A673 (cell line): ENCODE measurements at regions not wholly inside any gene's neighbourhood (a gene's known extent, or its start where the extent isn't known, plus 50 kb on each side); places are given as distances from the start of the nearest gene placed in this dataset.

Experiments used
- BruUV-seq: library from RNA; stranded (reverse); fragments of 400-500 nt; replicated peaks from 2 replicates; lab custom pipeline; 2021; lab: Mats Ljungman, UMichigan
- CTCF ChIA-PET: fragments of 300-600 bp; sonication (Branson Sonifier 250); formaldehyde crosslinking; loops from one replicate; lab custom pipeline; 2022; ENCODE audit warnings: antibody characterized with exemption; lab: Charles Lee
- POLR2A ChIA-PET: fragments of 300-600 bp; sonication (Branson Sonifier 250); formaldehyde crosslinking; loops from one replicate; lab custom pipeline; 2022; ENCODE audit warnings: antibody characterized with exemption; ENCODE audit not compliant: low non-redundant PET; lab: Charles Lee
- DNase-seq: peaks from one replicate; pipeline ENCODE4 v3.0.0-alpha.2; 2015; ENCODE audit warnings: low spot score
- H3K27ac ChIP-seq: fragments of 200-600 bp; sonication (generic); 2 replicates; pipeline ENCODE4 v1.5.1; 2016; ENCODE audit warnings: mixed run types, low read depth, mild to moderate bottlenecking, mixed read lengths, antibody characterized with exemption, low read length; ENCODE audit not compliant: poor library complexity, severe bottlenecking
- H3K27me3 ChIP-seq: fragments of 200-600 bp; sonication (generic); replicated peaks from 2 replicates; pipeline ENCODE4 v1.6.1; 2017; ENCODE audit warnings: mixed run types, low read depth, mild to moderate bottlenecking, mixed read lengths, antibody characterized with exemption, low read length; ENCODE audit not compliant: insufficient read depth, poor library complexity
- H3K36me3 ChIP-seq: fragments of 200-600 bp; sonication (generic); 2 replicates; pipeline ENCODE4 v1.6.1; 2016; ENCODE audit warnings: mixed run types, mild to moderate bottlenecking, mixed read lengths, antibody characterized with exemption, low read length; ENCODE audit not compliant: insufficient read depth, poor library complexity, severe bottlenecking
- H3K4me1 ChIP-seq: fragments of 200-600 bp; sonication (generic); 2 replicates; pipeline ENCODE4 v1.6.1; 2017; ENCODE audit warnings: mixed run types, mild to moderate bottlenecking, mixed read lengths, antibody characterized with exemption, low read length; ENCODE audit not compliant: insufficient read depth, poor library complexity, severe bottlenecking
- H3K4me3 ChIP-seq: fragments of 200-600 bp; sonication (generic); 2 replicates; pipeline ENCODE4 v1.5.1; 2016; ENCODE audit warnings: low read depth, mixed run types, mild to moderate bottlenecking, mixed read lengths, low read length; ENCODE audit not compliant: poor library complexity, severe bottlenecking
- H3K9me3 ChIP-seq: fragments of 200-600 bp; sonication (generic); 2 replicates; pipeline ENCODE4 v1.6.1; 2016; ENCODE audit warnings: mixed run types, low read depth, mild to moderate bottlenecking, mixed read lengths, antibody characterized with exemption, low read length; ENCODE audit not compliant: poor library complexity, severe bottlenecking
- CTCF ChIP-seq: fragments of 300-800, 200-600 bp; sonication (generic); conservative IDR thresholded peaks from 2 replicates; pipeline ENCODE4 v1.5.1; 2017; ENCODE audit warnings: low read depth, mild to moderate bottlenecking, antibody characterized with exemption, low read length, moderate library complexity, mixed read lengths
- EZH2 ChIP-seq: fragments of 200-600 bp; sonication (generic); IDR thresholded peaks from 2 replicates; pipeline ENCODE4 v1.6.1; 2017; ENCODE audit warnings: borderline replicate concordance, low read depth, mild to moderate bottlenecking, mixed read lengths, antibody characterized with exemption, low read length; ENCODE audit not compliant: poor library complexity, severe bottlenecking
- intact Hi-C: fragments of 100-400 bp; cut with micrococcal nuclease; formaldehyde crosslinking; loops from one replicate; pipeline ENCODE4 v1.10.0; 2022; ENCODE audit not compliant: unreplicated experiment

DNA sequence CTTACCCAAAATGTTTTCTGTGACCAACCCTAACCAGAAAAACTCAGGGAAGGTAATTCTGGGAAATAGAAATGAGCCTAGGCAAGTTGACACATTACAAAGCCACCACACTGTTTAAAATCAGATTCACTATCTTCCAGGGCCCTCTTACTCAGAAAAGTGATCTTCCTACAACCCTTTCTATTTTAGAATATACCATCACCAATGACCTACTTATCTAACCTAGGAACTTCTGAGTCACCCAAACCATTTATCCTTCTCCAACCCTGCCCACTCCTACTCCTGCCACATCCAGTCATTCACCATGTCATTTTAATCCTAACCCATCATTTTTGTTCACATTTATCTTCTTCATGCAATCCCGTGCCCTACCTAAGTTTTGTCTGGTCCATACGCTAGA, 89.9 kb downstream of the FTHL17 start:
- H3K36me3 ChIP-seq: no peaks in the 10 kb centered on the region
- H3K4me3 ChIP-seq: no peak overlapping the region
- no peaks in the 10 kb centered on the region for H3K4me1 ChIP-seq
- no peak overlapping the region for H3K27ac ChIP-seq
- ChIA-PET POLR2A (no interaction called here), CTCF (no interaction called here)
- peaks cover 4% of the 10 kb centered on the region for H3K27me3 ChIP-seq
- no TSS peak for BruUV-seq
- no peak for DNase-seq
- TF ChIP-seq CTCF (no peak), EZH2 (no peak)
- no peaks in the 10 kb centered on the region for H3K9me3 ChIP-seq
- intact Hi-C loops: no loop called here

DNA sequence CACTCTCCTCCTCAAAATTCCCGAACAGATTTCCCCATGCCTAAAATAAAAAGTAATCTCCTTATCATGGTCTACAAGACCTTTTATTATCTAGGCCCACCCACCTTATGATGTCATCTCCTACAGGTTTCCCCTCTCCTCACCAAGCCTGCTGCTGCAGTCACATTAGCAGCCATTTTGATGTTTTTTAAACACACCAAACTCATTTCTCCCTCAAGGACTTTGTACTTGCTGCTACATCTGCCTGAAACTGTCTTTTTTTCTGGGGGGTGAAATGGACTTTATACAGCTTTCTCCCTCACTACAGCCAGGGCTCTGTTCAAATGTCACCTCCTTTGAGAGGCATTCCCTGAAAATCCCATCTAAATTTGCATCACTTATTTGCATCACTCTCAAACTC, 90.2 kb upstream of the TAB3 start:
- POLR2A ChIA-PET: no interaction called here

DNA sequence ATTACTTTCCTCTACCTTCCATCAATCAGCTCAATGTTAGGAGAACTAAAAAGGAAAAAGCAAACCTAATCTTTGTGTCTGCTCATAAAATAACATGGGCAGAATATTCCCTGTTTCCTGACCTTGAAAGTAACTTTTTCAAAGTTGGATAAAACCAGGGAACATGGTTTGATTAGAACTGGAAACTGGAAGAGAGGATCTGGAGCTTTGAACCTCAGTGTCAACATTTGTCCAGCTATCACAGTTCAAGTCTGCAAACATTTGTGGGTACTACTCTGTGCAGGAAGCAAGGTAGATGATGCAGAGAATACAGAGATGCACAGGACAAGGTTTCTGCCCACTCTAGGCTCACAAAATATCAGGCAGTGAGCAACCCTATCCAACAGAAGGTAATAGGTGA, 86.4 kb upstream of the TAB3 start:
- ChIA-PET POLR2A (no interaction called here), CTCF (no interaction called here)
- no peak for TF ChIP-seq CTCF
- no peak for TF ChIP-seq EZH2
- no peak overlapping the region for H3K4me3 ChIP-seq
- DNase-seq: no peak
- BruUV-seq: no TSS peak
- H3K36me3 ChIP-seq: no peaks in the 10 kb centered on the region
- peaks cover 4% of the 10 kb centered on the region for H3K27me3 ChIP-seq
- no peak overlapping the region for H3K27ac ChIP-seq
- intact Hi-C loops: no loop called here
- no peaks in the 10 kb centered on the region for H3K4me1 ChIP-seq
- no peaks in the 10 kb centered on the region for H3K9me3 ChIP-seq

More for the DNA sequence above, 90.2 kb upstream of the TAB3 start:
- Histone ChIP-seq H3K4me1 (no peaks in the 10 kb centered on the region), H3K4me3 (no peak overlapping the region), H3K9me3 (no peaks in the 10 kb centered on the region), H3K27me3 (peaks cover 4% of the 10 kb centered on the region), H3K27ac (no peak overlapping the region), H3K36me3 (no peaks in the 10 kb centered on the region)
- BruUV-seq: no TSS peak
- no peak for DNase-seq
- CTCF ChIA-PET: no interaction called here
- no peak for TF ChIP-seq EZH2
- no peak for TF ChIP-seq CTCF
- intact Hi-C loops: no loop called here
